ENCODE measurements at regions not wholly inside any gene's neighbourhood (a gene's known extent, or its start where the extent isn't known, plus 50 kb on each side); places are given as distances from the start of the nearest gene placed in this dataset.

- TF ChIP-seq CTCF (IDR thresholded peaks at IDR 0.05; ENCODE audit: low read depth, low read length) (no peak), POLR2A (IDR thresholded peaks at IDR 0.05; ENCODE audit: extremely low read depth, insufficient read length) (no peak), MAX (IDR thresholded peaks at IDR 0.05; ENCODE audit: low read depth, low read length) (no peak), MYC (IDR thresholded peaks at IDR 0.05; ENCODE audit: low read depth, low read length) (no peak)
These were observed 662.4 kb downstream of the SLITRK1 start for GRCh38 chr13:83219832-83220231.
